CD4-positive, alpha-beta memory T cell (primary cell): ENCODE measurements at regions not wholly inside any gene's neighbourhood (a gene's known extent, or its start where the extent isn't known, plus 50 kb on each side); places are given as distances from the start of the nearest gene placed in this dataset.

Source experiments
- CTCF ChIA-PET: fragments of 350-600 bp; sonication (Branson Sonifier 250); formaldehyde crosslinking; loops from one replicate; lab custom pipeline; 2021; ENCODE audit warnings: inconsistent platforms; ENCODE audit not compliant: partially characterized antibody; lab: Charles Lee
- POLR2A ChIA-PET: fragments of 350-600 bp; sonication (Branson Sonifier 250); formaldehyde crosslinking; loops from one replicate; lab custom pipeline; 2021; ENCODE audit not compliant: partially characterized antibody; lab: Charles Lee
- DNase-seq, 5 donors: peaks; one replicate each; pipeline versions ENCODE4 v3.0.0 to v3.0.0-alpha.2; 2020 to 2022; ENCODE audit warnings: mixed read lengths in 1 of 5
- H3K27ac ChIP-seq: one replicate; pipeline ENCODE4 v1.7.0; 2013; ENCODE audit warnings: low read depth, low read length
- H3K27me3 ChIP-seq: 2 replicates; pipeline ENCODE4 v1.7.0; 2013; ENCODE audit warnings: mild to moderate bottlenecking, low read length, moderate library complexity; ENCODE audit not compliant: insufficient read depth
- H3K36me3 ChIP-seq: 2 replicates; pipeline ENCODE4 v1.7.0; 2013; ENCODE audit warnings: mild to moderate bottlenecking, low read length, moderate library complexity; ENCODE audit not compliant: insufficient read depth
- H3K4me1 ChIP-seq: 2 replicates; pipeline ENCODE4 v1.7.0; 2013; ENCODE audit warnings: mild to moderate bottlenecking, low read length, moderate library complexity; ENCODE audit not compliant: insufficient read depth
- H3K4me3 ChIP-seq, 2 donors: one replicate each; pipeline ENCODE4 v1.7.0; 2013; ENCODE audit warnings: low read length in 2 of 2, mild to moderate bottlenecking in 1 of 2
- H3K9me3 ChIP-seq, 2 donors: one replicate each; pipeline ENCODE4 v1.7.0; 2013; ENCODE audit warnings: low read length in 2 of 2, control low read depth in 1 of 2; ENCODE audit not compliant: control insufficient read depth in 1 of 2
- H3K27ac Mint-ChIP-seq, 7 donors: one replicate each; pipeline ENCODE4 v1.8.0; 2020 to 2021; ENCODE audit warnings: mixed read lengths in 7 of 7, mild to moderate bottlenecking in 6 of 7, inconsistent platforms in 3 of 7, moderate library complexity in 3 of 7
- H3K27me3 Mint-ChIP-seq, 2 donors: one replicate each; pipeline ENCODE4 v1.8.0; 2020 to 2021; ENCODE audit warnings: mixed read lengths in 2 of 2
- H3K36me3 Mint-ChIP-seq, 2 donors: one replicate each; pipeline ENCODE4 v1.8.0; 2020 to 2021; ENCODE audit warnings: mixed read lengths in 2 of 2, inconsistent platforms in 1 of 2, mild to moderate bottlenecking in 1 of 2
- H3K4me1 Mint-ChIP-seq, 4 donors: one replicate each; pipeline ENCODE4 v1.8.0; 2020 to 2021; ENCODE audit warnings: mixed read lengths in 4 of 4, mild to moderate bottlenecking in 1 of 4
- H3K4me3 Mint-ChIP-seq, 8 donors: one replicate each; pipeline ENCODE4 v1.8.0; 2020 to 2021; ENCODE audit warnings: mixed read lengths in 8 of 8, mild to moderate bottlenecking in 7 of 8, moderate library complexity in 6 of 8, inconsistent platforms in 3 of 8
- H3K9me3 Mint-ChIP-seq, 8 donors: one replicate each; pipeline ENCODE4 v1.8.0; 2020 to 2021; ENCODE audit warnings: mixed read lengths in 8 of 8, mild to moderate bottlenecking in 5 of 8, inconsistent platforms in 3 of 8, moderate library complexity in 1 of 8
- intact Hi-C: fragments of 100-400 bp; cut with micrococcal nuclease; formaldehyde crosslinking; loops from one replicate; pipeline ENCODE4 v1.15.1; 2023

GRCh38 chr10:60677531-60678129 lies 100.6 kb upstream of the CDK1 start:
- peak overlapping the region in 1 of 7 donors; percentile 31 for H3K27ac Mint-ChIP-seq
- H3K4me3 ChIP-seq, result no peak overlapping the region
- peaks cover 10 to 47% (median 29%) of the 10 kb centered on the region in 4 donors for H3K4me1 Mint-ChIP-seq
- no peaks in the 10 kb centered on the region for H3K27me3 ChIP-seq
- intact Hi-C loops, result no loop called here
- no peaks in the 10 kb centered on the region for H3K27me3 Mint-ChIP-seq
- no peak overlapping the region for H3K27ac ChIP-seq
- no peaks in the 10 kb centered on the region for H3K4me1 ChIP-seq
- H3K36me3 ChIP-seq, result no peaks in the 10 kb centered on the region
- no peaks in the 10 kb centered on the region for H3K9me3 ChIP-seq
- POLR2A ChIA-PET, result no interaction called here
- H3K9me3 Mint-ChIP-seq, result peaks cover 0 to 7% (median 1%) of the 10 kb centered on the region in 8 donors
- H3K4me3 Mint-ChIP-seq, result no peak overlapping the region
- no peak for DNase-seq
- CTCF ChIA-PET, result interaction anchor here (1.2 kb wide), 1 partner anchor 55 kb away, joined by 3 read pairs; no protein-coding TSS in a partner anchor
- H3K36me3 Mint-ChIP-seq, result peaks cover 16 to 52% of the 10 kb centered on the region in 2 donors

- Histone ChIP-seq H3K27ac (no peak overlapping the region), H3K4me1 (no peaks in the 10 kb centered on the region), H3K4me3 (no peak overlapping the region), H3K27me3 (no peaks in the 10 kb centered on the region), H3K36me3 (no peaks in the 10 kb centered on the region), H3K9me3 (no peaks in the 10 kb centered on the region)
- intact Hi-C loops, result no loop called here
- H3K9me3 Mint-ChIP-seq, result peaks cover 0 to 8% (median 3%) of the 10 kb centered on the region in 8 donors
- no peak overlapping the region for H3K27ac Mint-ChIP-seq
- ChIA-PET POLR2A (no interaction called here), CTCF (no interaction called here)
- no peaks in the 10 kb centered on the region for H3K27me3 Mint-ChIP-seq
- H3K36me3 Mint-ChIP-seq, result peaks cover 17 to 45% of the 10 kb centered on the region in 2 donors
- H3K4me1 Mint-ChIP-seq, result peaks cover 17 to 44% (median 22%) of the 10 kb centered on the region in 4 donors
- DNase-seq, result no peak
- no peak overlapping the region for H3K4me3 Mint-ChIP-seq
Observed at GRCh38 chr10:60675236-60675635, 103.0 kb upstream of the CDK1 start.

DNA sequence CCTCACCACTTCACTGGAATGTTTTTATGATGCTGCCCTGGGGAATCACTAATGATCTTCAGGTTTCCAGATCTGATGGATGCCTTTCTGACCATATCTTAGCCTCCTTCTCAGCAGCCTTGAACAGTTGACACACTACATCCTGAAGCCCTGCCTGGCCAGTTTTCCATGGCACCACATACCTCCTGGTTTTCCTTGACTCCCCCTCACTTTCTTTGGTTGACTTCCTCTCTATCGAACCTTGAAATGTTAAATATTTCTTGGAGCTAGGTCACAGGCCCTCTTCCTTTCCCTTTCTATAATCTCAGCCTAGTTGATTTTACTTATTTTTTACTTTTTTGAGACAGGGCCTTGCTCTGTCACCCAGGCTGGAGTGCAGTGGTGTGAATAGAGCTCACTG lies 108.8 kb upstream of the CDK1 start:
- Histone ChIP-seq H3K36me3 (no peaks in the 10 kb centered on the region), H3K4me1 (peaks cover 2% of the 10 kb centered on the region), H3K4me3 (no peak overlapping the region), H3K27ac (no peak overlapping the region), H3K9me3 (no peaks in the 10 kb centered on the region), H3K27me3 (no peaks in the 10 kb centered on the region)
- no peak for DNase-seq
- Mint-ChIP-seq H3K36me3 (peaks cover 11 to 27% of the 10 kb centered on the region in 2 donors), H3K27ac (peak overlapping the region; percentile 3 to 86 (median 25)), H3K9me3 (peaks cover 0 to 8% (median 3%) of the 10 kb centered on the region in 8 donors), H3K4me3 (no peak overlapping the region), H3K27me3 (no peaks in the 10 kb centered on the region), H3K4me1 (peaks cover 23 to 54% (median 32%) of the 10 kb centered on the region in 4 donors)
- ChIA-PET CTCF (interaction anchor here (1.3 kb wide), 1 partner anchor 23 kb away, joined by 3 read pairs; no protein-coding TSS in a partner anchor), POLR2A (interaction anchor here (1.1 kb wide), 1 partner anchor 34 kb away, joined by 3 read pairs; no protein-coding TSS in a partner anchor)
- intact Hi-C loops, result loop anchor here (5.0 kb wide), 1 partner anchor 63 kb away; no protein-coding TSS in a partner anchor

DNA sequence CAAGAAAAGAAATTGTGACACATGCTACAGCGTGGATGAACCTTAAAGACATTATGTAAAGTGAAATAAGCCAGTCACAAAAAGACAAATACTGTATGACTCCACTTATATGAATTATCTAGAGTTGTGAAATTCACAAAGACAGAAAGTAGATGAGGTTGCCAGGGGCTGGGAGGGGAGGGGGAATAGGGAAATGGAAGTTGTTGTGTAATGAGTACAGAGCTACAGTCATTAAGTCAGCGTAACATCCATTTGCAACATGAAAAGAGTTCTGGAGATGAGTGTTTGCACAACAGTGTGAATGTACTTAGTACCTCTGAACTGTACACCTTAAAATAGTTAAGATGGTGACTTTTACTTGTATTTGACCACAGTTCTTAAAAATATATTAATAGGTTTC lies 112.1 kb upstream of the CDK1 start:
- POLR2A ChIA-PET, result no interaction called here
- H3K27ac Mint-ChIP-seq, result peak overlapping the region in 2 of 7 donors; percentile 31 to 57
- intact Hi-C loops, result loop anchor here (5.0 kb wide), 1 partner anchor 66 kb away; no protein-coding TSS in a partner anchor
- peaks cover 38 to 75% (median 48%) of the 10 kb centered on the region in 4 donors for H3K4me1 Mint-ChIP-seq
- peak overlapping the region in 1 of 8 donors; percentile 22 for H3K4me3 Mint-ChIP-seq
- H3K4me3 ChIP-seq, result no peak overlapping the region
- no peak for DNase-seq
- H3K9me3 Mint-ChIP-seq, result peaks cover 0 to under 1% (median 0%) of the 10 kb centered on the region in 8 donors
- H3K9me3 ChIP-seq, result no peaks in the 10 kb centered on the region
- H3K27ac ChIP-seq, result no peak overlapping the region
- H3K36me3 Mint-ChIP-seq, result peaks cover 1 to 2% of the 10 kb centered on the region in 2 donors
- no peaks in the 10 kb centered on the region for H3K27me3 ChIP-seq
- no peaks in the 10 kb centered on the region for H3K36me3 ChIP-seq
- CTCF ChIA-PET, result no interaction called here
- H3K4me1 ChIP-seq, result peaks cover 22% of the 10 kb centered on the region
- no peaks in the 10 kb centered on the region for H3K27me3 Mint-ChIP-seq

- no peaks in the 10 kb centered on the region for H3K36me3 ChIP-seq
- no peaks in the 10 kb centered on the region for H3K27me3 Mint-ChIP-seq
- no peaks in the 10 kb centered on the region for H3K27me3 ChIP-seq
- intact Hi-C loops, result loop anchor here (5.0 kb wide), 1 partner anchor 67 kb away; no protein-coding TSS in a partner anchor
- no peak overlapping the region for H3K4me3 ChIP-seq
- no peak for DNase-seq
- no peak overlapping the region for H3K4me3 Mint-ChIP-seq
- peaks cover 39 to 72% (median 48%) of the 10 kb centered on the region in 4 donors for H3K4me1 Mint-ChIP-seq
- POLR2A ChIA-PET, result interaction anchor here (0.5 kb wide), 1 partner anchor 44 kb away, joined by 3 read pairs; no protein-coding TSS in a partner anchor
- peaks cover 0 to 7% (median 0%) of the 10 kb centered on the region in 8 donors for H3K9me3 Mint-ChIP-seq
- CTCF ChIA-PET, result interaction anchor here (1.4 kb wide), 1 partner anchor 13 kb away, joined by 4 read pairs; no protein-coding TSS in a partner anchor
- no peak overlapping the region for H3K27ac ChIP-seq
- H3K9me3 ChIP-seq, result no peaks in the 10 kb centered on the region
- peaks cover 22% of the 10 kb centered on the region for H3K4me1 ChIP-seq
- no peak overlapping the region for H3K27ac Mint-ChIP-seq
- H3K36me3 Mint-ChIP-seq, result no peaks in the 10 kb centered on the region
Observed at GRCh38 chr10:60664859-60665258, 113.4 kb upstream of the CDK1 start.

GRCh38 chr10:60663850-60664249 lies 114.4 kb upstream of the CDK1 start:
- intact Hi-C loops, result no loop called here
- no peaks in the 10 kb centered on the region for H3K27me3 ChIP-seq
- no peaks in the 10 kb centered on the region for H3K36me3 ChIP-seq
- ChIA-PET CTCF (interaction anchor here (1.1 to 1.4 kb wide), 2 partner anchors 12 to 109 kb away, joined by 3 to 4 read pairs; no protein-coding TSS in a partner anchor), POLR2A (interaction anchor here (0.8 to 1.0 kb wide), 2 partner anchors 51 to 94 kb away, joined by 3 read pairs; no protein-coding TSS in a partner anchor)
- H3K27ac ChIP-seq, result no peak overlapping the region
- Mint-ChIP-seq H3K4me3 (peak overlapping the region in 6 of 8 donors; percentile 16 to 77 (median 48)), H3K4me1 (peaks cover 33 to 63% (median 44%) of the 10 kb centered on the region in 4 donors), H3K36me3 (no peaks in the 10 kb centered on the region), H3K9me3 (peaks cover 0 to 7% (median 0%) of the 10 kb centered on the region in 8 donors), H3K27ac (peak overlapping the region in 5 of 7 donors; percentile 55 to 78 (median 65)), H3K27me3 (no peaks in the 10 kb centered on the region)
- DNase-seq, result no peak
- H3K9me3 ChIP-seq, result no peaks in the 10 kb centered on the region
- no peak overlapping the region for H3K4me3 ChIP-seq
- H3K4me1 ChIP-seq, result peaks cover 22% of the 10 kb centered on the region
